Coronary artery (tissue), 2 donors: ENCODE measurements at regions not wholly inside any gene's neighbourhood (a gene's known extent, or its start where the extent isn't known, plus 50 kb on each side); places are given as distances from the start of the nearest gene placed in this dataset.

ENCODE experiments used
- DNase-seq: peaks from one replicate; pipeline ENCODE4 v3.0.0-alpha.2; 2017; ENCODE audit warnings: low spot score
- H3K27ac ChIP-seq, 2 donors: fragments of 200-600 bp; sonication (generic); one replicate each; pipeline ENCODE4 v1.5.1; 2016 to 2019
- H3K4me3 ChIP-seq: fragments of 200-600 bp; sonication (generic); 2 replicates; pipeline ENCODE4 v1.5.1; 2016; ENCODE audit warnings: mild to moderate bottlenecking, moderate library complexity
- CTCF ChIP-seq: fragments of 200-600 bp; sonication (generic); IDR thresholded peaks from one replicate; pipeline ENCODE4 v1.5.1; 2019; ENCODE audit warnings: antibody characterized with exemption

GRCh38 chr21:45352621-45353139 lies 52.3 kb upstream of the COL18A1 start:
- Histone ChIP-seq H3K27ac (no peak overlapping the region), H3K4me3 (no peak overlapping the region)
- DNase-seq: no peak
- TF ChIP-seq CTCF: no peak

- Histone ChIP-seq H3K27ac (no peak overlapping the region), H3K4me3 (no peak overlapping the region)
- no peak for DNase-seq
- no peak for TF ChIP-seq CTCF
Observed at GRCh38 chr21:45353200-45353599, 51.8 kb upstream of the COL18A1 start.

GRCh38 chr21:45354970-45355369 lies 50.0 kb upstream of the COL18A1 start:
- H3K27ac ChIP-seq: no peak overlapping the region
- TF ChIP-seq CTCF: no peak
- H3K4me3 ChIP-seq: no peak overlapping the region
- no peak for DNase-seq
